Loucy (cell line): ENCODE measurements at regions not wholly inside any gene's neighbourhood (a gene's known extent, or its start where the extent isn't known, plus 50 kb on each side); places are given as distances from the start of the nearest gene placed in this dataset.

Experiments
- H2AFZ ChIP-seq: fragments of 200-600 bp; sonication (generic); 2 replicates; pipeline ENCODE4 v1.6.0; 2016; ENCODE audit warnings: antibody characterized with exemption, mild to moderate bottlenecking, low read length, moderate library complexity
- H3F3A ChIP-seq: fragments of 200-600 bp; 2 replicates; pipeline ENCODE4 v1.6.0; 2016; ENCODE audit warnings: antibody characterized with exemption, low read depth, mild to moderate bottlenecking
- H3K27me3 ChIP-seq: fragments of 200-600 bp; sonication (generic); 2 replicates; pipeline ENCODE4 v1.6.1; 2014; ENCODE audit warnings: low read length, mild to moderate bottlenecking; ENCODE audit not compliant: insufficient read depth, poor library complexity, severe bottlenecking
- H3K36me3 ChIP-seq: fragments of 200-600 bp; sonication (generic); 2 replicates; pipeline ENCODE4 v1.6.1; 2016; ENCODE audit warnings: low read length; ENCODE audit not compliant: insufficient read depth
- H3K4me1 ChIP-seq: fragments of 200-600 bp; sonication (generic); 2 replicates; pipeline ENCODE4 v1.5.1; 2014; ENCODE audit warnings: low read length, mild to moderate bottlenecking; ENCODE audit not compliant: insufficient read depth, poor library complexity, severe bottlenecking
- H3K4me2 ChIP-seq: fragments of 200-600 bp; sonication (generic); 2 replicates; pipeline ENCODE4 v1.6.0; 2014; ENCODE audit warnings: antibody characterized with exemption, low read length, low read depth, mild to moderate bottlenecking; ENCODE audit not compliant: poor library complexity, severe bottlenecking
- H3K4me3 ChIP-seq: fragments of 200-600 bp; sonication (generic); 2 replicates; pipeline ENCODE4 v1.5.1; 2014; ENCODE audit warnings: low read length, mild to moderate bottlenecking, mixed read lengths; ENCODE audit not compliant: poor library complexity, severe bottlenecking
- H3K79me2 ChIP-seq: fragments of 200-600 bp; sonication (generic); 2 replicates; pipeline ENCODE4 v1.6.1; 2014; ENCODE audit warnings: low read length; ENCODE audit not compliant: insufficient read depth
- H3K9ac ChIP-seq: fragments of 200-600 bp; sonication (generic); 2 replicates; pipeline ENCODE4 v1.6.0; 2014; ENCODE audit warnings: mild to moderate bottlenecking, low read depth, low read length, moderate library complexity; ENCODE audit not compliant: poor library complexity, severe bottlenecking
- H3K9me2 ChIP-seq: fragments of 200-600 bp; sonication (generic); replicated peaks from 2 replicates; pipeline ENCODE4 v1.6.1; 2016; ENCODE audit warnings: low read depth, low read length, mixed read lengths
- H3K9me3 ChIP-seq: fragments of 200-600 bp; sonication (generic); 2 replicates; pipeline ENCODE4 v1.6.1; 2014; ENCODE audit warnings: mild to moderate bottlenecking, antibody characterized with exemption, low read length, low read depth; ENCODE audit not compliant: insufficient read depth
- H4K20me1 ChIP-seq: fragments of 200-600 bp; sonication (generic); 2 replicates; pipeline ENCODE4 v1.6.0; 2014; ENCODE audit warnings: antibody characterized with exemption, low read length, mild to moderate bottlenecking; ENCODE audit not compliant: insufficient read depth, poor library complexity, severe bottlenecking
- CTCF ChIP-seq: fragments of 200-600 bp; sonication (generic); conservative IDR thresholded peaks from 2 replicates; pipeline ENCODE4 v1.5.1; 2014; ENCODE audit warnings: mild to moderate bottlenecking, antibody characterized with exemption, low read length
- EZH2phosphoT487 ChIP-seq: fragments of 200-600 bp; IDR thresholded peaks from 2 replicates; pipeline ENCODE4 v1.6.1; 2018; ENCODE audit warnings: antibody characterized with exemption, mild to moderate bottlenecking, moderate library complexity, borderline replicate concordance

- Histone ChIP-seq H3F3A (no peaks in the 10 kb centered on the region), H4K20me1 (no peaks in the 10 kb centered on the region), H3K27me3 (no peaks in the 10 kb centered on the region), H2AFZ (no peak overlapping the region), H3K9ac (no peak overlapping the region), H3K9me2 (no peaks in the 10 kb centered on the region), H3K36me3 (no peaks in the 10 kb centered on the region), H3K4me1 (peaks cover 11% of the 10 kb centered on the region), H3K4me2 (no peak overlapping the region), H3K9me3 (no peaks in the 10 kb centered on the region), H3K79me2 (no peaks in the 10 kb centered on the region), H3K4me3 (no peak overlapping the region)
- TF ChIP-seq CTCF (no peak), EZH2phosphoT487 (no peak)
Measured at GRCh38 chr5:171635028-171635427, 150.6 kb upstream of the SMIM23 start.

DNA sequence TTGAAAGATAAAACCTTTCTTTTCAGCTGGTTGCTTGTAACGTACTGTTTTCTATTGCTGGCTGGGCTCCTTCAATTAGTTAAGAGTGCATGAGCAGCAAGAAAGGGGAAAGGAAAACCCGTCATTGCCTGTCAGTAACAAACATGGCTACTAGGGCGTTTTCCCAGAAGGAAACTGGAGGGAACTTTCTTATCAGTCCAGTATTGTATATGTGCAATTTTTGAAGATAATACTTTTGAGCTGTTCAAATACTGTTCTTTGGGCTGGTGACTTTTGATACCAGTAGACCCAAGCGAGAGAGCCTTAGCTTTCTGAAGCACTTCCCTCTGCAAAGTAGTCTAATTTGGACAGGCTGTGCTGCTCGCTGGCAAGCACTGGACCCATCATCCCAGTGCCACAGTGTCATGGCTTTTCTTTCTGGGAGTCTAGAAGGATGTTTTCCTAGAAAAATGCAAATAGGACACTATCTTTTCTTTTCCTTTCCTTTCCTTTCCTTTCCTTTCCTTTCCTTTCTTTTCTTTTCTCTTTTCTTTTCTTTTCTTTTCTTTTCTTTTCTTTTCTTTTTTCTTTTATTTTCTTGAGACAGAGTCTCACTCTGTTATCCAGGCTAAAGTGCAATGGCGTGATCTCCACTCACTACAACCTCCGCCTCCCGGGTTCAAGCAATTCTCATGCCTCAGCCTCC, 149.9 kb upstream of the SMIM23 start:
- Histone ChIP-seq H3K4me2 (no peak overlapping the region), H2AFZ (no peak overlapping the region), H3K27me3 (no peaks in the 10 kb centered on the region), H3K9me2 (no peaks in the 10 kb centered on the region), H3K79me2 (no peaks in the 10 kb centered on the region), H4K20me1 (no peaks in the 10 kb centered on the region), H3K4me3 (no peak overlapping the region), H3K9me3 (no peaks in the 10 kb centered on the region), H3F3A (no peaks in the 10 kb centered on the region), H3K9ac (no peak overlapping the region), H3K36me3 (no peaks in the 10 kb centered on the region), H3K4me1 (peaks cover 8% of the 10 kb centered on the region)
- TF ChIP-seq CTCF (no peak), EZH2phosphoT487 (no peak)

GRCh38 chr5:171637811-171638210, 147.8 kb upstream of the SMIM23 start:
- no peaks in the 10 kb centered on the region for H3K9me3 ChIP-seq
- H3F3A ChIP-seq: no peaks in the 10 kb centered on the region
- no peak overlapping the region for H3K9ac ChIP-seq
- H3K4me1 ChIP-seq: peaks cover 8% of the 10 kb centered on the region
- TF ChIP-seq CTCF (no peak), EZH2phosphoT487 (no peak)
- H2AFZ ChIP-seq: no peak overlapping the region
- H3K36me3 ChIP-seq: no peaks in the 10 kb centered on the region
- no peaks in the 10 kb centered on the region for H4K20me1 ChIP-seq
- H3K4me3 ChIP-seq: no peak overlapping the region
- H3K27me3 ChIP-seq: no peaks in the 10 kb centered on the region
- no peaks in the 10 kb centered on the region for H3K79me2 ChIP-seq
- no peak overlapping the region for H3K4me2 ChIP-seq
- no peaks in the 10 kb centered on the region for H3K9me2 ChIP-seq
